Trophoblast cell (in vitro differentiated cells and primary cell): ENCODE measurements at regions not wholly inside any gene's neighbourhood (a gene's known extent, or its start where the extent isn't known, plus 50 kb on each side); places are given as distances from the start of the nearest gene placed in this dataset.

ENCODE experiments used
- DNase-seq, 2 donors: peaks; one replicate each; pipeline ENCODE4 v3.0.0-alpha.2; 2016
- H2AFZ ChIP-seq: 2 replicates; pipeline ENCODE4 v1.6.1; 2013; ENCODE audit warnings: low read length, moderate library complexity, mild to moderate bottlenecking; ENCODE audit not compliant: insufficient read depth, poor library complexity
- H2AK5ac ChIP-seq: 2 replicates; pipeline ENCODE4 v1.6.1; 2013; ENCODE audit warnings: mild to moderate bottlenecking, low read length
- H2BK120ac ChIP-seq: 2 replicates; pipeline ENCODE4 v1.6.1; 2013; ENCODE audit warnings: low read length, mild to moderate bottlenecking, moderate library complexity; ENCODE audit not compliant: insufficient read depth, poor library complexity
- H2BK12ac ChIP-seq: 2 replicates; pipeline ENCODE4 v1.6.1; 2013; ENCODE audit warnings: mild to moderate bottlenecking, low read length, moderate library complexity
- H2BK5ac ChIP-seq: 2 replicates; pipeline ENCODE4 v1.6.1; 2013; ENCODE audit warnings: low read length, low read depth, moderate library complexity, mild to moderate bottlenecking; ENCODE audit not compliant: poor library complexity
- H3K14ac ChIP-seq: 2 replicates; pipeline ENCODE4 v1.6.1; 2013; ENCODE audit warnings: mild to moderate bottlenecking, low read length
- H3K18ac ChIP-seq: 2 replicates; pipeline ENCODE4 v1.6.1; 2013; ENCODE audit warnings: mild to moderate bottlenecking, low read length
- H3K23ac ChIP-seq: 2 replicates; pipeline ENCODE4 v1.6.1; 2013; ENCODE audit warnings: low read length
- H3K27ac ChIP-seq: 2 replicates; pipeline ENCODE4 v1.5.1; 2013; ENCODE audit warnings: low read depth, mild to moderate bottlenecking, inconsistent platforms, low read length, moderate library complexity
- H3K27me3 ChIP-seq: 2 replicates; pipeline ENCODE4 v1.6.1; 2013; ENCODE audit warnings: inconsistent platforms, mild to moderate bottlenecking, low read length, moderate library complexity; ENCODE audit not compliant: insufficient read depth
- H3K36me3 ChIP-seq, 2 experiments: 1 replicate in 1 of 2; 2 replicates in 1 of 2; pipeline ENCODE4 v1.6.1; 2013; ENCODE audit warnings: low read length in 2 of 2, mild to moderate bottlenecking in 2 of 2, moderate library complexity in 1 of 2; ENCODE audit not compliant: insufficient read depth in 2 of 2, control insufficient read depth in 1 of 2
- H3K4ac ChIP-seq: 2 replicates; pipeline ENCODE4 v1.6.1; 2013; ENCODE audit warnings: low read depth, mild to moderate bottlenecking, low read length, moderate library complexity
- H3K4me1 ChIP-seq, 2 experiments: 1 replicate in 1 of 2; 2 replicates in 1 of 2; pipeline ENCODE4 v1.6.1; 2013; ENCODE audit warnings: low read length in 2 of 2, mild to moderate bottlenecking in 2 of 2, moderate library complexity in 1 of 2; ENCODE audit not compliant: insufficient read depth in 2 of 2, control insufficient read depth in 1 of 2
- H3K4me2 ChIP-seq: 2 replicates; pipeline ENCODE4 v1.6.1; 2013; ENCODE audit warnings: inconsistent platforms, mild to moderate bottlenecking, low read length, moderate library complexity
- H3K4me3 ChIP-seq: 2 replicates; pipeline ENCODE4 v1.5.1; 2013; ENCODE audit warnings: mild to moderate bottlenecking, low read depth, low read length, inconsistent platforms
- H3K79me1 ChIP-seq: one replicate; pipeline ENCODE4 v1.6.1; 2013; ENCODE audit warnings: low read length
- H3K79me2 ChIP-seq: 2 replicates; pipeline ENCODE4 v1.6.1; 2013; ENCODE audit warnings: low read length, mild to moderate bottlenecking; ENCODE audit not compliant: control insufficient read depth, insufficient read depth, poor library complexity
- H3K9ac ChIP-seq: 2 replicates; pipeline ENCODE4 v1.6.1; 2013; ENCODE audit warnings: mild to moderate bottlenecking, low read length
- H3K9me3 ChIP-seq: 2 replicates; pipeline ENCODE4 v1.6.1; 2013; ENCODE audit warnings: low read depth, mild to moderate bottlenecking, control low read depth, inconsistent platforms, low read length; ENCODE audit not compliant: insufficient read depth
- H4K12ac ChIP-seq: 2 replicates; pipeline ENCODE4 v1.6.1; 2013; ENCODE audit warnings: low read depth, mild to moderate bottlenecking, low read length, moderate library complexity
- H4K8ac ChIP-seq: 2 replicates; pipeline ENCODE4 v1.6.1; 2013; ENCODE audit warnings: low read depth, mild to moderate bottlenecking, low read length, moderate library complexity
- H4K91ac ChIP-seq: one replicate; pipeline ENCODE4 v1.6.1; 2013; ENCODE audit warnings: low read depth, mild to moderate bottlenecking, low read length, moderate library complexity
- WGBS: extraction: QIAGEN DNeasy Blood & Tissue Kit; methylation state at CpG from one replicate; pipeline ENCODE4 v1.1.7; 2013; ENCODE audit warnings: missing lambda C conversion rate; ENCODE audit not compliant: insufficient read length, insufficient coverage; ENCODE audit errors: extremely low coverage; 5-methylcytosine and 5-hydroxymethylcytosine counted together

DNA sequence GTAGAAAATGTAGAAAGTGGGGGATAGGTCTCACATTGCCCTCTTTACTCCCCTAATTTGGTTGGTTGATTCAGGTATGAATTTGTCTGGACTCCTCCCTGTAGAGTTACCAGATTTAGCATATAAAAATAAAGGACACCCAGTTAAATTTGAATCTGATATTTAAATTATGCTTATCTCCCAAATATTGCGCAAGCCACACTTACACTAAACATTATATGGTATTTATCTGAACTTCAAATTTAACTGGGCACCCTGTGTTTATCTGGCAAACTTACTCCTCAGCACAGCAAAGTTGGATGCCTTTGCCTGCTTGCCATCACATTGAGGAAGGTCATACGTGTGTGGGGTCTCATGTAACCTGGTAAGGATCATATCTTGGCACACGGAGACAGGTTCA lies 882.4 kb upstream of the FAM98A start:
- no peaks in the 10 kb centered on the region for H3K79me2 ChIP-seq
- H3K27me3 ChIP-seq: no peaks in the 10 kb centered on the region
- DNase-seq: no peak
- no peak overlapping the region for H3K4me3 ChIP-seq
- H2BK5ac ChIP-seq: no peak overlapping the region
- no peak overlapping the region for H4K91ac ChIP-seq
- H3K79me1 ChIP-seq: no peaks in the 10 kb centered on the region
- H3K14ac ChIP-seq: no peak overlapping the region
- H3K27ac ChIP-seq: no peak overlapping the region
- no peak overlapping the region for H4K12ac ChIP-seq
- H3K4me2 ChIP-seq: no peak overlapping the region
- no peak overlapping the region for H4K8ac ChIP-seq
- no peak overlapping the region for H3K18ac ChIP-seq
- H2AFZ ChIP-seq: no peak overlapping the region
- H3K9me3 ChIP-seq: no peaks in the 10 kb centered on the region
- no peak overlapping the region for H3K4ac ChIP-seq
- no CpG with 5 or more reads among the region's 3 CpGs for WGBS
- H3K23ac ChIP-seq: no peak overlapping the region
- H2AK5ac ChIP-seq: no peak overlapping the region
- no peak overlapping the region for H2BK120ac ChIP-seq
- H3K4me1 ChIP-seq: no peaks in the 10 kb centered on the region
- no peak overlapping the region for H2BK12ac ChIP-seq
- H3K9ac ChIP-seq: no peak overlapping the region
- no peaks in the 10 kb centered on the region for H3K36me3 ChIP-seq

GRCh38 chr2:34480366-34480765 lies 881.3 kb upstream of the FAM98A start:
- no peaks in the 10 kb centered on the region for H3K36me3 ChIP-seq
- no peaks in the 10 kb centered on the region for H3K9me3 ChIP-seq
- no peak overlapping the region for H2AK5ac ChIP-seq
- no peak overlapping the region for H3K9ac ChIP-seq
- H2BK5ac ChIP-seq: no peak overlapping the region
- no peak overlapping the region for H3K4me2 ChIP-seq
- no peak overlapping the region for H3K18ac ChIP-seq
- no peak overlapping the region for H4K8ac ChIP-seq
- no peak overlapping the region for H4K12ac ChIP-seq
- H4K91ac ChIP-seq: no peak overlapping the region
- H2BK120ac ChIP-seq: no peak overlapping the region
- no peak overlapping the region for H2BK12ac ChIP-seq
- no peak overlapping the region for H3K4me3 ChIP-seq
- no peak overlapping the region for H2AFZ ChIP-seq
- no peaks in the 10 kb centered on the region for H3K27me3 ChIP-seq
- WGBS: no CpG with 5 or more reads among the region's 2 CpGs
- no peak overlapping the region for H3K27ac ChIP-seq
- H3K79me1 ChIP-seq: no peaks in the 10 kb centered on the region
- no peak for DNase-seq
- no peaks in the 10 kb centered on the region for H3K79me2 ChIP-seq
- no peak overlapping the region for H3K14ac ChIP-seq
- H3K23ac ChIP-seq: no peak overlapping the region
- no peak overlapping the region for H3K4ac ChIP-seq
- no peaks in the 10 kb centered on the region for H3K4me1 ChIP-seq

DNA sequence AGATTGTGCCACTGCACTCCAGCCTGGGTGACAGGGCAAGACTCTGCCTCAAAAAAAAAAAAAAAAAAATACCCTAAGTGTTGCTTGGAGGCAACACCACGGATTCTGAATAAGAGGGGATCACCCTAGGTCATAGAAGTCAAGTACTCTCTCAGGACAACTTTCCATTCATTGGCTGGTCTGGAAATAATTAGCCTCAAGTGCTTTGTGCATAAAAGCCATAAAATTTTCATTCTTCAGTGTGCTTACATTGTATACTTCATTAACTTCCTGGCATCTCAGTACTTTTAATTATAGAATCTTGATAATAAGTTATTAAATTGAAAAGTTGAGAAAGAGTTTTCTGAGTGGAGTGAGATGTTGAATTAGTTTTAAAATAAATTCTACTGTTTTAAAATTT lies 876.1 kb upstream of the FAM98A start:
- Histone ChIP-seq H3K36me3 (no peaks in the 10 kb centered on the region), H3K27me3 (no peaks in the 10 kb centered on the region), H3K4me2 (no peak overlapping the region), H3K4me1 (no peaks in the 10 kb centered on the region), H3K79me2 (no peaks in the 10 kb centered on the region), H2BK120ac (no peak overlapping the region), H4K91ac (no peak overlapping the region), H3K18ac (no peak overlapping the region), H2BK5ac (no peak overlapping the region), H3K9me3 (no peaks in the 10 kb centered on the region), H3K4me3 (no peak overlapping the region), H3K23ac (no peak overlapping the region), H2BK12ac (no peak overlapping the region), H4K12ac (no peak overlapping the region), H2AFZ (no peak overlapping the region), H3K14ac (no peak overlapping the region), H2AK5ac (no peak overlapping the region), H3K4ac (no peak overlapping the region), H4K8ac (no peak overlapping the region), H3K9ac (no peak overlapping the region), H3K27ac (no peak overlapping the region), H3K79me1 (no peaks in the 10 kb centered on the region)
- no peak for DNase-seq
- WGBS: no CpG with 5 or more reads among the region's 1 CpG

- Histone ChIP-seq H3K14ac (no peak overlapping the region), H3K36me3 (no peaks in the 10 kb centered on the region), H3K79me2 (no peaks in the 10 kb centered on the region), H3K4me2 (no peak overlapping the region), H4K12ac (no peak overlapping the region), H4K8ac (no peak overlapping the region), H2AFZ (no peak overlapping the region), H3K27me3 (no peaks in the 10 kb centered on the region), H3K9ac (no peak overlapping the region), H3K23ac (no peak overlapping the region), H2BK120ac (no peak overlapping the region), H3K9me3 (no peaks in the 10 kb centered on the region), H3K27ac (no peak overlapping the region), H3K4ac (no peak overlapping the region), H3K79me1 (no peaks in the 10 kb centered on the region), H2AK5ac (no peak overlapping the region), H3K4me1 (no peaks in the 10 kb centered on the region), H2BK5ac (no peak overlapping the region), H3K4me3 (no peak overlapping the region), H3K18ac (no peak overlapping the region), H4K91ac (no peak overlapping the region), H2BK12ac (no peak overlapping the region)
- DNase-seq: no peak
- WGBS: no CpG with 5 or more reads among the region's 1 CpG
These were observed 875.5 kb upstream of the FAM98A start for GRCh38 chr2:34474646-34475045.

DNA sequence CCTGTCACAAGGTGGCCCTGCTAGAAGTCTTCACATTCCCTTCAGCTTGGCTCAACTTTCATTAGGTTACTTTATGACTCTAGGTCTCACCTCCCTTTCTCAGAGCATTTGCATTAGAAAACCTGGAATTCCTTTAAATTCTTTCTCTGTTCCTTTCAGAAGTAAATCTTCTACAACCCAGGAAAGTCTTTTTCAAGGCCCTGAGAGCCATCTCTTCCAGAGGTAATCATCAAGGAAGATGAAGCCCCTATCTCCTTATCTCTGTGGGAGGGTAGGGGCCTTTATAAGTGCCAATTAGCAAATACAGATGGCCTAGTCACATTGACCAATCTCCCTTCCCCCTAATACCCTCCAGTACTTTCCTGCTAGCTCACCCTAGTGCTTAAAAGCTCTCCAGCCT lies 848.0 kb upstream of the FAM98A start:
- Histone ChIP-seq H2AFZ (no peak overlapping the region), H4K12ac (no peak overlapping the region), H3K4me1 (no peaks in the 10 kb centered on the region), H2BK5ac (no peak overlapping the region), H3K27me3 (no peaks in the 10 kb centered on the region), H4K91ac (no peak overlapping the region), H3K4me2 (no peak overlapping the region), H3K4me3 (no peak overlapping the region), H3K23ac (no peak overlapping the region), H3K9me3 (no peaks in the 10 kb centered on the region), H3K9ac (no peak overlapping the region), H3K36me3 (no peaks in the 10 kb centered on the region), H4K8ac (no peak overlapping the region), H3K4ac (no peak overlapping the region), H3K14ac (no peak overlapping the region), H3K79me1 (no peaks in the 10 kb centered on the region), H3K79me2 (no peaks in the 10 kb centered on the region), H3K27ac (no peak overlapping the region), H2BK12ac (no peak overlapping the region), H2BK120ac (no peak overlapping the region), H2AK5ac (no peak overlapping the region), H3K18ac (no peak overlapping the region)
- no peak for DNase-seq
